HEK293 (cell line): ENCODE measurements at regions not wholly inside any gene's neighbourhood (a gene's known extent, or its start where the extent isn't known, plus 50 kb on each side); places are given as distances from the start of the nearest gene placed in this dataset.

ENCODE experiments used
- SP2 ChIP-seq: fragments of 450-650 bp; formaldehyde crosslinking; IDR thresholded peaks from 2 replicates; pipeline ENCODE4 v1.5.1; 2016; ENCODE audit warnings: missing biosample characterization, missing genetic modification characterization
- TCF7L2 ChIP-seq: IDR thresholded peaks from 2 replicates; pipeline ENCODE4 v1.6.1; 2011; ENCODE audit warnings: low read depth, mild to moderate bottlenecking, inconsistent platforms, low read length, moderate library complexity, borderline replicate concordance
- ZNF140 ChIP-seq: fragments of 450-650 bp; formaldehyde crosslinking; IDR thresholded peaks from 2 replicates; pipeline ENCODE4 v1.5.1; 2016; ENCODE audit warnings: missing biosample characterization, missing genetic modification characterization
- ZNF629 ChIP-seq: fragments of 450-650 bp; formaldehyde crosslinking; IDR thresholded peaks from 2 replicates; pipeline ENCODE4 v1.5.1; 2017; ENCODE audit warnings: missing biosample characterization, missing genetic modification characterization
- TF ChIP-seq, protein P1 (sequence below): fragments of 450-650 bp; formaldehyde crosslinking; IDR thresholded peaks from 2 replicates; pipeline ENCODE4 v1.5.1; 2016; ENCODE audit warnings: missing biosample characterization, missing genetic modification characterization

DNA sequence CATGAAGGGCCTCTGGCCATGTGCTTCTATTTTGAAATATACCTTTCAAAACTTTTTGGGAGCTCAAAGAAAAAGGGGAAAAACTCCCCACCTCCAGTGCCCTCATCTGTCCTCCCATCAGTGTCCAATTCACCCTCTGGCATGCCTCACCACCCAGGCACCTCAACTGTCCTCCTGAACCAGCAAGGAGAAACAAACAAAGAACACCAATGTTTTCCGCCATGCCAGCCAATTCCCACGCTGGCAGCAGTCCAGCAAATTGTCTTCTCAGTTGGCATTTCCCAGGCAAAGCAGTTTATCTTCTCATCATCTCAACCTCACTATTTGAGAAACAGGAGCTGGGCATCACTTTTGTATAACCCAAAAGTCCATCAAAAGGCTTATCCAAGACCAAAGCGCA, 496.9 kb downstream of the SOX6 start:
- TF ChIP-seq TCF7L2 (no peak), ZNF629 (tag by site-specific recombination) (no peak), SP2 (no peak), ZNF140 (tag by site-specific recombination) (no peak)
- TF ChIP-seq, protein P1, sequence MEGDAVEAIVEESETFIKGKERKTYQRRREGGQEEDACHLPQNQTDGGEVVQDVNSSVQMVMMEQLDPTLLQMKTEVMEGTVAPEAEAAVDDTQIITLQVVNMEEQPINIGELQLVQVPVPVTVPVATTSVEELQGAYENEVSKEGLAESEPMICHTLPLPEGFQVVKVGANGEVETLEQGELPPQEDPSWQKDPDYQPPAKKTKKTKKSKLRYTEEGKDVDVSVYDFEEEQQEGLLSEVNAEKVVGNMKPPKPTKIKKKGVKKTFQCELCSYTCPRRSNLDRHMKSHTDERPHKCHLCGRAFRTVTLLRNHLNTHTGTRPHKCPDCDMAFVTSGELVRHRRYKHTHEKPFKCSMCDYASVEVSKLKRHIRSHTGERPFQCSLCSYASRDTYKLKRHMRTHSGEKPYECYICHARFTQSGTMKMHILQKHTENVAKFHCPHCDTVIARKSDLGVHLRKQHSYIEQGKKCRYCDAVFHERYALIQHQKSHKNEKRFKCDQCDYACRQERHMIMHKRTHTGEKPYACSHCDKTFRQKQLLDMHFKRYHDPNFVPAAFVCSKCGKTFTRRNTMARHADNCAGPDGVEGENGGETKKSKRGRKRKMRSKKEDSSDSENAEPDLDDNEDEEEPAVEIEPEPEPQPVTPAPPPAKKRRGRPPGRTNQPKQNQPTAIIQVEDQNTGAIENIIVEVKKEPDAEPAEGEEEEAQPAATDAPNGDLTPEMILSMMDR (tag by site-specific recombination), result no peak
